IMR-90 (cell line): ENCODE measurements at regions not wholly inside any gene's neighbourhood (a gene's known extent, or its start where the extent isn't known, plus 50 kb on each side); places are given as distances from the start of the nearest gene placed in this dataset.

ENCODE experiments used
- ATAC-seq: fragments of 200-7000 bp; cut with Tn5 transposase; 2 replicates; pipeline ENCODE4 v1.9.1; 2020; ENCODE audit warnings: low read depth, mild to moderate bottlenecking, moderate library complexity
- BruUV-seq: library from RNA; stranded (reverse); fragments of 400-500 nt; replicated peaks from 2 replicates; lab custom pipeline; 2021; lab: Mats Ljungman, UMichigan
- CTCF ChIA-PET: fragments of 300-600 bp; formaldehyde crosslinking; extraction: SDS; loops from one replicate; lab custom pipeline; 2021; ENCODE audit warnings: antibody characterized with exemption; lab: Yijun Ruan, JAX
- POLR2A ChIA-PET: fragments of 300-600 bp; sonication (Branson Sonifier 250); formaldehyde crosslinking; loops from one replicate; lab custom pipeline; 2022; ENCODE audit warnings: antibody characterized with exemption; ENCODE audit not compliant: unreplicated experiment; lab: Charles Lee
- DNase-seq: peaks from one replicate; pipeline ENCODE4 v3.0.0; 2013
- H2AFZ ChIP-seq: replicated peaks from 2 replicates; pipeline ENCODE3; 2013; ENCODE audit warnings: low read length, mild to moderate bottlenecking; ENCODE audit not compliant: poor library complexity
- H2AK5ac ChIP-seq: 2 replicates; pipeline ENCODE4 v1.6.1; 2013; ENCODE audit warnings: low read depth, low read length, inconsistent platforms
- H2AK9ac ChIP-seq: replicated peaks from 2 replicates; pipeline ENCODE3; 2013; ENCODE audit warnings: mild to moderate bottlenecking, low read depth, low read length, moderate library complexity; ENCODE audit not compliant: poor library complexity
- H2BK120ac ChIP-seq: 2 replicates; pipeline ENCODE4 v1.6.1; 2013; ENCODE audit warnings: low read depth, low read length, inconsistent platforms
- H2BK15ac ChIP-seq: 3 replicates; pipeline ENCODE4 v1.6.1; 2013; ENCODE audit warnings: low read depth, low read length, inconsistent platforms
- H2BK20ac ChIP-seq: 2 replicates; pipeline ENCODE4 v1.6.1; 2013; ENCODE audit warnings: low read depth, mild to moderate bottlenecking, inconsistent platforms, low read length, moderate library complexity
- H2BK5ac ChIP-seq: 2 replicates; pipeline ENCODE4 v1.6.1; 2013; ENCODE audit warnings: mild to moderate bottlenecking, low read depth, low read length, inconsistent platforms; ENCODE audit not compliant: poor library complexity, severe bottlenecking
- H3K14ac ChIP-seq: replicated peaks from 2 replicates; pipeline ENCODE4 v1.6.1; 2013; ENCODE audit warnings: low read depth, low read length, inconsistent platforms
- H3K18ac ChIP-seq: 2 replicates; pipeline ENCODE4 v1.6.1; 2013; ENCODE audit warnings: low read depth, low read length, control low read depth
- H3K23ac ChIP-seq: 2 replicates; pipeline ENCODE4 v1.6.1; 2013; ENCODE audit warnings: low read depth, low read length, inconsistent platforms
- H3K27ac ChIP-seq: 2 replicates; pipeline ENCODE4 v1.5.1; 2013; ENCODE audit warnings: mild to moderate bottlenecking, control low read depth, low read length; ENCODE audit not compliant: insufficient read depth
- H3K27me3 ChIP-seq: 2 replicates; pipeline ENCODE4 v1.6.1; 2013; ENCODE audit warnings: low read length; ENCODE audit not compliant: control insufficient read depth, insufficient read depth
- H3K36me3 ChIP-seq: 2 replicates; pipeline ENCODE4 v1.6.1; 2013; ENCODE audit warnings: low read length, mixed read lengths; ENCODE audit not compliant: control insufficient read depth, insufficient read depth
- H3K4ac ChIP-seq: 2 replicates; pipeline ENCODE4 v1.6.1; 2013; ENCODE audit warnings: low read depth, low read length, inconsistent platforms
- H3K4me1 ChIP-seq: 2 replicates; pipeline ENCODE4 v1.6.1; 2013; ENCODE audit warnings: low read length, mixed read lengths; ENCODE audit not compliant: control insufficient read depth, insufficient read depth
- H3K4me2 ChIP-seq: 2 replicates; pipeline ENCODE4 v1.6.1; 2013; ENCODE audit warnings: low read depth, mild to moderate bottlenecking, control low read depth, low read length, moderate library complexity
- H3K4me3 ChIP-seq: 2 replicates; pipeline ENCODE4 v1.5.1; 2013; ENCODE audit warnings: low read depth, mild to moderate bottlenecking, control low read depth, low read length, moderate library complexity; ENCODE audit not compliant: insufficient read depth
- H3K56ac ChIP-seq: 2 replicates; pipeline ENCODE4 v1.6.1; 2013; ENCODE audit warnings: low read length, inconsistent platforms; ENCODE audit not compliant: insufficient read depth; ENCODE audit errors: extremely low read depth
- H3K79me1 ChIP-seq, 2 experiments: 2 replicates each; pipeline ENCODE4 v1.6.1; 2013; ENCODE audit warnings: low read length in 2 of 2, inconsistent platforms in 1 of 2, low read depth in 1 of 2
- H3K9ac ChIP-seq: 2 replicates; pipeline ENCODE4 v1.6.1; 2013; ENCODE audit warnings: low read depth, low read length, control low read depth
- H3K9me1 ChIP-seq: 2 replicates; pipeline ENCODE4 v1.6.1; 2013; ENCODE audit warnings: low read length, inconsistent platforms; ENCODE audit not compliant: insufficient read depth
- H3K9me3 ChIP-seq: 2 replicates; pipeline ENCODE4 v1.6.1; 2013; ENCODE audit warnings: low read length; ENCODE audit not compliant: control insufficient read depth, insufficient read depth
- H4K20me1 ChIP-seq: 2 replicates; pipeline ENCODE4 v1.6.1; 2013; ENCODE audit warnings: low read length, inconsistent platforms; ENCODE audit not compliant: insufficient read depth
- H4K5ac ChIP-seq: 2 replicates; pipeline ENCODE4 v1.6.1; 2013; ENCODE audit warnings: mild to moderate bottlenecking, low read depth, low read length, control low read depth
- H4K8ac ChIP-seq, 2 experiments: 2 replicates each; pipeline ENCODE4 v1.6.1; 2013; ENCODE audit warnings: low read depth in 2 of 2, low read length in 2 of 2, control low read depth in 1 of 2, inconsistent platforms in 1 of 2
- H4K91ac ChIP-seq: 2 replicates; pipeline ENCODE4 v1.6.1; 2013; ENCODE audit warnings: low read depth, low read length, inconsistent platforms; ENCODE audit not compliant: insufficient read depth
- CHD1 ChIP-seq: IDR thresholded peaks from 2 replicates; pipeline ENCODE4 v1.6.1; 2012; ENCODE audit warnings: low read depth, low read length, improper control_type of control experiment
- RCOR1 ChIP-seq: IDR thresholded peaks from 2 replicates; pipeline ENCODE4 v1.6.1; 2012; ENCODE audit warnings: mild to moderate bottlenecking, low read length, improper control_type of control experiment; ENCODE audit not compliant: insufficient replicate concordance
- dilution Hi-C: fragments of 300-500 bp; cut with HindIII; formaldehyde crosslinking; loops from one replicate; pipeline ENCODE4 v1.14.3; 2018; ENCODE audit warnings: low sequenced_read_pairs; ENCODE audit not compliant: unreplicated experiment
- in situ Hi-C: fragments of 300-500 bp; cut with MboI; formaldehyde crosslinking; loops from 3 replicates; pipeline ENCODE4 v1.14.3; 2019; ENCODE audit warnings: low sequenced_read_pairs, inconsistent platforms, mixed read lengths
- intact Hi-C: fragments of 100-400 bp; cut with micrococcal nuclease; formaldehyde crosslinking; loops from 2 replicates; pipeline ENCODE4 v1.10.0; 2022

GRCh38 chr14:84581041-84581440, 948.9 kb upstream of the FLRT2 start:
- in situ Hi-C loops (no loop called here), intact Hi-C loops (no loop called here), dilution Hi-C loops (no loop called here)
- H3K79me1 ChIP-seq: no peaks in the 10 kb centered on the region
- no peak overlapping the region for H3K27ac ChIP-seq
- H3K4me2 ChIP-seq: no peak overlapping the region
- no peaks in the 10 kb centered on the region for H3K9me1 ChIP-seq
- H3K9me3 ChIP-seq: peaks cover 2% of the 10 kb centered on the region; the same call in 1 of the 2 replicates
- no peaks in the 10 kb centered on the region for H3K27me3 ChIP-seq
- no peak overlapping the region for H3K4ac ChIP-seq
- no peak overlapping the region for H2BK120ac ChIP-seq
- ChIA-PET POLR2A (no interaction called here), CTCF (no interaction called here)
- H4K91ac ChIP-seq: no peak overlapping the region
- no peaks in the 10 kb centered on the region for H3K4me1 ChIP-seq
- H3K56ac ChIP-seq: no peak overlapping the region
- H3K23ac ChIP-seq: no peak overlapping the region
- no peak overlapping the region for H2AK5ac ChIP-seq
- no peak overlapping the region for H3K4me3 ChIP-seq
- no peak overlapping the region for H2BK15ac ChIP-seq
- no peak overlapping the region for H4K5ac ChIP-seq
- H3K9ac ChIP-seq: no peak overlapping the region
- no peak overlapping the region for H4K8ac ChIP-seq
- H4K20me1 ChIP-seq: no peaks in the 10 kb centered on the region
- ATAC-seq (no peak), DNase-seq (no peak)
- no peak overlapping the region for H3K18ac ChIP-seq
- no peak overlapping the region for H2BK5ac ChIP-seq
- no TSS peak for BruUV-seq
- TF ChIP-seq RCOR1 (no peak), CHD1 (no peak)
- H2AFZ ChIP-seq: no peak overlapping the region
- no peaks in the 10 kb centered on the region for H3K36me3 ChIP-seq
- H3K14ac ChIP-seq: no peak overlapping the region
- H2BK20ac ChIP-seq: no peak overlapping the region
- H2AK9ac ChIP-seq: no peak overlapping the region
